ENCODE measurements at regions not wholly inside any gene's neighbourhood (a gene's known extent, or its start where the extent isn't known, plus 50 kb on each side); places are given as distances from the start of the nearest gene placed in this dataset.

DNA sequence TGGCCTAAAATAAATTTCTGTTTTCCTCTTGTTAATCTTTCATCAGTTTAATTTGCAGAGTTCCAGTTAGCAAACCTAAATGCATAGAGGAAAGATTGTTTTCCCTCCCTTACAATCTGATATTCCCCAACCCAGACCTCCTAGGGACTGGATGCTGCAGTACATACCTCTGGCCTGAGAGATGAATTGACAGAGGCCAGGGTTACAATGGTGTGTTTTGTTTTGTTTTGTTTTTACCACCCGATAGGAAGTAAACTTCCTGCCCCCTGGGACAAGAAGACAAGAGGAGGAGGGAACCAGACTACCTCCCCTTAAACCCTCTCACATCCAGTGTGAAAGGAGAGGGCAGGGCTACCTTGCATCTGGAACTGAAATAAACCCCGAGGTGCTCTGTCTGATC is 319.0 kb downstream of the LRFN2 start:
- TF ChIP-seq, protein P1, sequence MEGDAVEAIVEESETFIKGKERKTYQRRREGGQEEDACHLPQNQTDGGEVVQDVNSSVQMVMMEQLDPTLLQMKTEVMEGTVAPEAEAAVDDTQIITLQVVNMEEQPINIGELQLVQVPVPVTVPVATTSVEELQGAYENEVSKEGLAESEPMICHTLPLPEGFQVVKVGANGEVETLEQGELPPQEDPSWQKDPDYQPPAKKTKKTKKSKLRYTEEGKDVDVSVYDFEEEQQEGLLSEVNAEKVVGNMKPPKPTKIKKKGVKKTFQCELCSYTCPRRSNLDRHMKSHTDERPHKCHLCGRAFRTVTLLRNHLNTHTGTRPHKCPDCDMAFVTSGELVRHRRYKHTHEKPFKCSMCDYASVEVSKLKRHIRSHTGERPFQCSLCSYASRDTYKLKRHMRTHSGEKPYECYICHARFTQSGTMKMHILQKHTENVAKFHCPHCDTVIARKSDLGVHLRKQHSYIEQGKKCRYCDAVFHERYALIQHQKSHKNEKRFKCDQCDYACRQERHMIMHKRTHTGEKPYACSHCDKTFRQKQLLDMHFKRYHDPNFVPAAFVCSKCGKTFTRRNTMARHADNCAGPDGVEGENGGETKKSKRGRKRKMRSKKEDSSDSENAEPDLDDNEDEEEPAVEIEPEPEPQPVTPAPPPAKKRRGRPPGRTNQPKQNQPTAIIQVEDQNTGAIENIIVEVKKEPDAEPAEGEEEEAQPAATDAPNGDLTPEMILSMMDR (conservative IDR thresholded peaks at IDR 0.05) = peak; percentile 15; the same call in 1 of the 2 replicates
- peak overlapping the region; percentile 16; the same call in 1 of the 2 replicates for H3K27ac ChIP-seq

DNA sequence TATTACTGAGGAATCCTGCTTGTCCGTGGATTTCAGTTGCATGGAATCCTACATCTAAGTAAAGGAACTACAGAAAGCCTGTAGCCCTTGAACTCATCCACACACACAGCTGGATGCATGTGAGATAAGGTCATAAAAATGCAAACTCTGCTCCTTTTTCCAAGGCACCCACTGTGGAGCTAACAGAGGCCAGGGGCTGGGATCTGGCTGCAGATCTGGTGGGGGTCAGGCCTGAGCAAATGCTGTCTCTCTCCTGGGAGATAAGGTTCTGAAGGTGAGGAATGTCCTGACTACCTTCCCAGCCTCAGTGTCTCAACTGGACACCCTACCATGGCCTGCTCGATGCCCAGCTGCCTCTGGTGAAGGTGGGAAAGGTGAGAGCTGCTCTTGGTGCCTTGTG is 321.5 kb downstream of the LRFN2 start:
- TF ChIP-seq, protein P1 (conservative IDR thresholded peaks at IDR 0.05) = no peak

DNA sequence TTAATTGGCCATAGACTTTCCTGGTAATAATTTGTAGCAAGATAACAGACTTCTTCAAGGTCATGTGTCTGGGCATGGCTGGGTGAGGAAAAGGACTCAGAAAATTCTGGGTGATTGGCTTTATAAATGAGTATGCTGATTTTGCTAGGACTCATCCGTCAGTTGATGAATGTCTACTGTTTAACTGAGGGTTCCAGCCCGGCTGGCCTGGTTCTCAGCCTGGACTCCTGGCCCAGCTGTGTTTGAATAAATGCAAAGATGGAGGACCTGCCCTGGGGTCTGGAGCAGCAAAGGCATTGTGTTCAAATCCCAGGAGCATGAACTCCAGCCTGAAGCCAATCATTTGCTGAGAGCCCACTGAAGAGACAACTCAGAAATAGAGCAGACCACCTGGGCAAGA is 323.2 kb downstream of the LRFN2 start:
- no peak overlapping the region for H3K27ac ChIP-seq
- TF ChIP-seq, protein P1 (conservative IDR thresholded peaks at IDR 0.05) = no peak

More for the DNA sequence above, 321.5 kb downstream of the LRFN2 start:
- no peak overlapping the region for H3K27ac ChIP-seq

DNA sequence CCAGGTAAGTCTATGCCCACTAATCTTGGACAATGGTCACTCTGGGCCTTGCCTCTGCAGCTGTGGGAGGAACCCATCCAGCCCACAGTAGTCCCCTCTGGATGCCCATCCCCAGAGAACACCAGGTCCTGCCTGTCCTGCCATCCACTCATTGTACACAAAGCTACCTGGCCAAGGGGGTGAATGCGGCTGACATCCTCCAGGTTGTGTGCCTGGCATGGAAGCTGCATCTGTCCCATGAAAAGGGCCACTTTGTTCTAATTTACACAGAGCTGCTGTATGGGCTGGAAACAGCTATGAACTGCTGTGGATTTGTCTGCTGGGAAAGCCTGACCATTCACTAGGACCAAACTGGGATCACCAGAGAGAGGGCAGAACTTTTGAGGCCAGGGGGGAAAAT is 324.8 kb downstream of the LRFN2 start:
- TF ChIP-seq, protein P1 (conservative IDR thresholded peaks at IDR 0.05) = no peak
- H3K27ac ChIP-seq = no peak overlapping the region

DNA sequence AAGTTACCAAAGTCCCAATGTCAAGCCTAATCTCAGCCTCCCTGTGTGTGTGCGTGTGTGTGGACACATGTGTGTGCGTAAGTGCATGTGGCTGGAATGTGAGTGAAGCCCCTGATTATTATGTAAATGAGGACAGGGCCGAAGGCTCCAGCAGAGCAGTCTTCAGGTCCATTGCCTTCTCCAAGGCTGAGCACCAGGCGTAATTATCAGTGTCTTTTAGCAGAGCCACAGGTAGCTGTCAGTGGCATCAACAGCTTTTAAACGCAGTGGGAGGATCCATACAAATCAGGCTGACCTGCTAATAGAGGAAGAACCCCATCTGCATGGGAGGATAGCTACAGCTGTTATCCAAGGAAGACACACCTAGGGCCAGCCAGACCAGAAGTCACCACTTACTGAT is 324.3 kb upstream of the MOCS1 start:
- no peak overlapping the region for H3K27ac ChIP-seq
- TF ChIP-seq, protein P1 (conservative IDR thresholded peaks at IDR 0.05) = no peak

DNA sequence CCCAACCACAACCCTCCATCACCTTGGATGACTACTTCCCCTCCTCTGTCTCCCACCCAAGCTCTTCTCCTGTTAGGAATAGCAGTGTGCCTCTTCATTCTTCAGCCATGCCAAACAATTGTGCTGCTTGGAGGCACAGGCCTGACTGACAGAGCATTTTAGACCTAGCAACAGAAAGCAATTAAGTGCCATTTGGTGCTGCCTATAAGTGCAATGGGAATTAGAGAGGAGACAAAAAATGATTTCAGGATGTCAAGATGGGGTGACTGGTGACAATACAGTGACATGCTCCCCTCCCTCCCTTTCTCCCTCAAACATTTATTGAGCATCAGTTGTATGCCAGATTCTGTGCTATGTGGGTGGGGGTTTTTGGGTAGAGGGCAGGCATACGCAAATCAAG is 322.6 kb upstream of the MOCS1 start:
- no peak overlapping the region for H3K27ac ChIP-seq
- TF ChIP-seq, protein P1 (conservative IDR thresholded peaks at IDR 0.05) = no peak

DNA sequence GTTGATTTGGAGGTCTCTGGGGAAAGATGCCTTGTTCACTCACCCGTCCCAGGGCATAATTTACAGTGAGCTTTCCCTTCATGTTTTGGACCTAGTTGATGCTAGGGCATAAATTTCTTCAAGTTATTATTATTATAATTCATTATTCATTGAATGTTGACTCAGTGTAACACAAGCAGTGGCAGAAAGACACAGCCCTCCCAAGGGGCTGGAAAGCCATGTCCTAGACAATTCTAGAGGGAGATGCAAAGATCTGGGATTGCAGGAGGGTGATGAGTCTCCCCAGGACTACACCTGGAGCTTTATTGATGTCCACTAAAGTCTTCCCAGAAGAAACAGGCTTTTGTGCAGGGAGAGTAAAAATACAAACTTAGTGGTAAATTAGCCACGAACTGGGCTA is 322.0 kb upstream of the MOCS1 start:
- no peak overlapping the region for H3K27ac ChIP-seq
- TF ChIP-seq, protein P1 (conservative IDR thresholded peaks at IDR 0.05) = no peak

DNA sequence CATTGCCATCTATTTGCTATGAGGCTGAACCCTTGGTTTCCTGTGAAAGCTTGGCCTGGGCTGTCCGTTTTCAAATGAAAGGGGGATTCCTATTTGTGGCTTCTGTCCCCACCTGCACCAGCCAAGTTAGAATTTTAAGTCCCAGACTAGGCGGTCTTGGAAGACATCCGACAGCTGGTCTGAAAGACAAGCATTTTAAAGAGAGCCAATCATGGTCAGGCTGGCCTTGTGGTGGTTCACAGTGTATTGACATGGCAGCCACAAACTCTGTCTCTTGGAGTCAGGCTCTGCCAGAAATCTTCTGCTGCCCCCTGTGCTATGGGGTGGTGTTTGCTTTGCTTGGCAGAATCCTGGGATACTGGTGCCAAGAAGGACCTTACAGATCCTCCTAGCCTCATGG is 319.2 kb upstream of the MOCS1 start:
- TF ChIP-seq, protein P1 (conservative IDR thresholded peaks at IDR 0.05) = no peak
- no peak overlapping the region for H3K27ac ChIP-seq
